Sigmoid colon (tissue), 6 donors: ENCODE measurements at regions not wholly inside any gene's neighbourhood (a gene's known extent, or its start where the extent isn't known, plus 50 kb on each side); places are given as distances from the start of the nearest gene placed in this dataset.

Experiments
- DNase-seq: peaks from one replicate; pipeline ENCODE4 v3.0.0-alpha.2; 2019
- H3K27ac ChIP-seq, 4 donors: fragments of 200-600 bp; sonication (generic); one replicate each; pipeline ENCODE4 v1.5.1; 2016 to 2019; ENCODE audit warnings: mild to moderate bottlenecking in 1 of 4
- H3K27me3 ChIP-seq, 3 donors: fragments of 200-600 bp; sonication (generic); one replicate each; pipeline ENCODE4 v1.5.1; 2019; ENCODE audit warnings: mild to moderate bottlenecking in 1 of 3
- H3K36me3 ChIP-seq, 4 donors: fragments of 200-600 bp; sonication (generic); one replicate each; pipeline ENCODE4 v1.5.1; 2016 to 2019
- H3K4me1 ChIP-seq, 4 donors: fragments of 200-600 bp; sonication (generic); one replicate each; pipeline ENCODE4 v1.5.1; 2017 to 2019
- H3K4me3 ChIP-seq, 4 donors: fragments of 200-600 bp; sonication (generic); one replicate each; pipeline ENCODE4 v1.5.1; 2017 to 2019; ENCODE audit warnings: mild to moderate bottlenecking in 2 of 4, moderate library complexity in 1 of 4
- H3K9me3 ChIP-seq, 4 donors: fragments of 200-600 bp in 3 of 4; sonication (generic) in 3 of 4; one replicate each; pipeline versions ENCODE4 v1.5.1 to v1.6.1; 2013 to 2019
- EP300 ChIP-seq, 4 donors: sonication (generic); formaldehyde crosslinking; IDR thresholded peaks; one replicate each; pipeline ENCODE4 v1.6.1; 2017; ENCODE audit warnings: antibody characterized with exemption in 4 of 4
- POLR2A ChIP-seq, 2 donors: fragments of 450-650 bp; IDR thresholded peaks; one replicate each; pipeline ENCODE4 v1.6.1; 2016; ENCODE audit warnings: antibody characterized with exemption in 2 of 2, mild to moderate bottlenecking in 2 of 2, moderate library complexity in 2 of 2
- POLR2AphosphoS5 ChIP-seq, 4 donors: sonication (generic); formaldehyde crosslinking; IDR thresholded peaks; one replicate each; pipeline ENCODE4 v1.6.1; 2017; ENCODE audit warnings: antibody characterized with exemption in 4 of 4
- WGBS, 2 donors: extraction: QIAGEN DNeasy Blood & Tissue Kit; methylation state at CpG; one replicate each; pipeline ENCODE4 v1.1.7; 2013; 5-methylcytosine and 5-hydroxymethylcytosine counted together
- intact Hi-C: fragments of 100-400 bp; cut with DNase I; formaldehyde crosslinking; loops from one replicate; pipeline ENCODE4 v1.15.1; 2023
- TF ChIP-seq, protein P1 (sequence below), 4 experiments: fragments of 450-650 bp in 3 of 4; fragments of 200-600 bp in 1 of 4; IDR thresholded peaks; one replicate each; pipeline ENCODE4 v1.5.1; 2016 to 2019; ENCODE audit warnings: antibody characterized with exemption in 4 of 4, mild to moderate bottlenecking in 3 of 4, moderate library complexity in 2 of 4
- donor health status: healthy with polysubstance abuse.
- donor health status: healthy.

GRCh38 chr9:38194870-38195269 is 125.8 kb upstream of the SHB start:
- Histone ChIP-seq H3K4me1 (no peaks in the 10 kb centered on the region), H3K27me3 (no peaks in the 10 kb centered on the region), H3K9me3 (no peaks in the 10 kb centered on the region), H3K4me3 (no peak overlapping the region), H3K27ac (no peak overlapping the region), H3K36me3 (no peaks in the 10 kb centered on the region)
- intact Hi-C loops = no loop called here
- TF ChIP-seq, protein P1, sequence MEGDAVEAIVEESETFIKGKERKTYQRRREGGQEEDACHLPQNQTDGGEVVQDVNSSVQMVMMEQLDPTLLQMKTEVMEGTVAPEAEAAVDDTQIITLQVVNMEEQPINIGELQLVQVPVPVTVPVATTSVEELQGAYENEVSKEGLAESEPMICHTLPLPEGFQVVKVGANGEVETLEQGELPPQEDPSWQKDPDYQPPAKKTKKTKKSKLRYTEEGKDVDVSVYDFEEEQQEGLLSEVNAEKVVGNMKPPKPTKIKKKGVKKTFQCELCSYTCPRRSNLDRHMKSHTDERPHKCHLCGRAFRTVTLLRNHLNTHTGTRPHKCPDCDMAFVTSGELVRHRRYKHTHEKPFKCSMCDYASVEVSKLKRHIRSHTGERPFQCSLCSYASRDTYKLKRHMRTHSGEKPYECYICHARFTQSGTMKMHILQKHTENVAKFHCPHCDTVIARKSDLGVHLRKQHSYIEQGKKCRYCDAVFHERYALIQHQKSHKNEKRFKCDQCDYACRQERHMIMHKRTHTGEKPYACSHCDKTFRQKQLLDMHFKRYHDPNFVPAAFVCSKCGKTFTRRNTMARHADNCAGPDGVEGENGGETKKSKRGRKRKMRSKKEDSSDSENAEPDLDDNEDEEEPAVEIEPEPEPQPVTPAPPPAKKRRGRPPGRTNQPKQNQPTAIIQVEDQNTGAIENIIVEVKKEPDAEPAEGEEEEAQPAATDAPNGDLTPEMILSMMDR (IDR thresholded peaks at IDR 0.05) = no peak
- TF ChIP-seq POLR2AphosphoS5 (IDR thresholded peaks at IDR 0.05) = no peak
- WGBS, 2 donors = 91 to 95% methylated on average over 4 of the region's 4 CpGs
- no peak for DNase-seq

GRCh38 chr9:38192731-38193265 is 123.8 kb upstream of the SHB start:
- intact Hi-C loops = no loop called here
- Histone ChIP-seq H3K4me3 (no peak overlapping the region), H3K9me3 (no peaks in the 10 kb centered on the region), H3K36me3 (no peaks in the 10 kb centered on the region), H3K27ac (no peak overlapping the region), H3K27me3 (no peaks in the 10 kb centered on the region), H3K4me1 (no peaks in the 10 kb centered on the region)
- TF ChIP-seq POLR2AphosphoS5 (IDR thresholded peaks at IDR 0.05) = no peak
- no peak for TF ChIP-seq POLR2A (IDR thresholded peaks at IDR 0.05)
- TF ChIP-seq, protein P1 (IDR thresholded peaks at IDR 0.05) = no peak
- no peak for TF ChIP-seq EP300 (IDR thresholded peaks at IDR 0.05)
- 64 to 72% methylated on average over 4 of the region's 4 CpGs for WGBS, 2 donors
- DNase-seq = no peak

- 77% methylated on average over 5 of the region's 5 CpGs for WGBS, 2 donors
Observed at GRCh38 chr9:38186404-38187115, 117.5 kb upstream of the SHB start.

GRCh38 chr9:38185647-38186403 is 116.8 kb upstream of the SHB start:
- no peaks in the 10 kb centered on the region for H3K36me3 ChIP-seq
- H3K27me3 ChIP-seq = no peaks in the 10 kb centered on the region
- no peaks in the 10 kb centered on the region for H3K4me1 ChIP-seq
- no peak overlapping the region for H3K4me3 ChIP-seq
- TF ChIP-seq EP300 (IDR thresholded peaks at IDR 0.05) (no peak), POLR2AphosphoS5 (IDR thresholded peaks at IDR 0.05) (no peak), POLR2A (IDR thresholded peaks at IDR 0.05) (no peak)
- TF ChIP-seq, protein P1 (IDR thresholded peaks at IDR 0.05) = no peak
- H3K27ac ChIP-seq = no peak overlapping the region
- WGBS, 2 donors = 84 to 85% methylated on average over 6 of the region's 6 CpGs
- intact Hi-C loops = no loop called here
- no peak for DNase-seq
- no peaks in the 10 kb centered on the region for H3K9me3 ChIP-seq

More at GRCh38 chr9:38186404-38187115, 117.5 kb upstream of the SHB start:
- no peak overlapping the region for H3K27ac ChIP-seq
- intact Hi-C loops = no loop called here
- no peaks in the 10 kb centered on the region for H3K4me1 ChIP-seq
- no peak for DNase-seq
- TF ChIP-seq EP300 (IDR thresholded peaks at IDR 0.05) = no peak
- H3K9me3 ChIP-seq = no peaks in the 10 kb centered on the region
- H3K4me3 ChIP-seq = no peak overlapping the region
- no peaks in the 10 kb centered on the region for H3K27me3 ChIP-seq
- H3K36me3 ChIP-seq = no peaks in the 10 kb centered on the region

- intact Hi-C loops = no loop called here
- TF ChIP-seq POLR2A (IDR thresholded peaks at IDR 0.05) (no peak), EP300 (IDR thresholded peaks at IDR 0.05) (no peak), POLR2AphosphoS5 (IDR thresholded peaks at IDR 0.05) (no peak)
- TF ChIP-seq, protein P1 (IDR thresholded peaks at IDR 0.05) = no peak
- no peaks in the 10 kb centered on the region for H3K9me3 ChIP-seq
Observed at GRCh38 chr9:38183994-38184568, 115.1 kb upstream of the SHB start.

More at GRCh38 chr9:38183994-38184568, 115.1 kb upstream of the SHB start:
- Histone ChIP-seq H3K27ac (no peak overlapping the region), H3K36me3 (no peaks in the 10 kb centered on the region), H3K4me1 (no peaks in the 10 kb centered on the region), H3K4me3 (no peak overlapping the region), H3K27me3 (no peaks in the 10 kb centered on the region)
- no peak for DNase-seq
